K562 (cell line): ENCODE measurements at regions not wholly inside any gene's neighbourhood (a gene's known extent, or its start where the extent isn't known, plus 50 kb on each side); places are given as distances from the start of the nearest gene placed in this dataset.

Experiments
- ATAC-seq: fragments of 200-7000 bp; cut with Tn5 transposase; 3 replicates; pipeline ENCODE4 v1.9.1; 2020; ENCODE audit warnings: moderate library complexity
- BruUV-seq: library from RNA; stranded (reverse); fragments of 400-500 nt; replicated peaks from 2 replicates; lab custom pipeline; 2021; lab: Mats Ljungman, UMichigan
- CTCF ChIA-PET: fragments of 300-600 bp; formaldehyde crosslinking; extraction: SDS; loops from one replicate; lab custom pipeline; 2021; ENCODE audit warnings: low intra/inter-chr PET ratio; lab: Yijun Ruan, JAX
- POLR2A ChIA-PET: fragments of 300-600, 350-650 bp; sonication (Branson Sonifier 250); formaldehyde crosslinking; extraction: SDS; loops from one replicate; lab custom pipeline; 2021; ENCODE audit warnings: antibody characterized with exemption, inconsistent platforms; lab: Yijun Ruan, JAX
- DNase-seq, 4 experiments: peaks; one replicate each; pipeline versions ENCODE4 v3.0.0 to v3.0.0-alpha.2; 2011 to 2018; ENCODE audit warnings: low spot score in 3 of 4, mixed read lengths in 3 of 4; ENCODE audit errors: extremely low read depth in 1 of 4
- FAIRE-seq: peaks from 2 replicates; lab custom pipeline; 2011; peaks lifted over from hg19 to GRCh38; lab: Jason Lieb, UNC
- H2AFZ ChIP-seq: 2 replicates; pipeline ENCODE4 v1.6.0; 2011; ENCODE audit warnings: low read depth, low read length, control low read depth, inconsistent platforms
- H3K27ac ChIP-seq: fragments of 200-600 bp; 3 replicates; pipeline ENCODE4 v1.8.0; 2011; ENCODE audit warnings: low read depth, mild to moderate bottlenecking, control low read depth, inconsistent platforms, low read length, moderate library complexity, mixed read lengths; ENCODE audit errors: extremely low read depth
- H3K27me3 ChIP-seq, 2 experiments: fragments of 300-600 bp in 1 of 2; 2 replicates in 1 of 2; 3 replicates in 1 of 2; pipeline versions ENCODE4 v1.6.0 to v1.8.0; 2011; ENCODE audit warnings: inconsistent platforms in 2 of 2, low read length in 2 of 2, mild to moderate bottlenecking in 1 of 2, mixed read lengths in 1 of 2, moderate library complexity in 1 of 2; ENCODE audit not compliant: control insufficient read depth in 2 of 2, insufficient read depth in 2 of 2
- H3K36me3 ChIP-seq: fragments of 300-600 bp; 3 replicates; pipeline ENCODE4 v1.8.0; 2011; ENCODE audit warnings: mild to moderate bottlenecking, low read length, inconsistent platforms; ENCODE audit not compliant: control insufficient read depth, insufficient read depth
- H3K4me1 ChIP-seq, 2 experiments: fragments of 200-600 bp in 1 of 2; replicated peaks in 1 of 2; 2 replicates in 1 of 2; 3 replicates in 1 of 2; pipeline versions ENCODE4 v1.5.1 to v1.8.0; 2011; ENCODE audit warnings: inconsistent platforms in 2 of 2, low read length in 2 of 2, mild to moderate bottlenecking in 1 of 2, mixed read lengths in 1 of 2, moderate library complexity in 1 of 2; ENCODE audit not compliant: control insufficient read depth in 2 of 2, insufficient read depth in 2 of 2
- H3K4me2 ChIP-seq: 2 replicates; pipeline ENCODE4 v1.6.1; 2011; ENCODE audit warnings: low read length, control low read depth, inconsistent platforms, mixed read lengths; ENCODE audit not compliant: insufficient read depth
- H3K4me3 ChIP-seq: fragments of 200-600 bp; sonication (generic), shearing (Covaris generic); 2 replicates; pipeline ENCODE4 v1.5.1; 2016; ENCODE audit warnings: control low read depth, inconsistent platforms
- H3K79me2 ChIP-seq: fragments of 200-600 bp; 3 replicates; pipeline ENCODE4 v1.8.0; 2011; ENCODE audit warnings: low read length, inconsistent platforms; ENCODE audit not compliant: control insufficient read depth, insufficient read depth
- H3K9ac ChIP-seq, 2 experiments: 2 replicates each; pipeline versions ENCODE4 v1.6.0 to v1.6.1; 2011; ENCODE audit warnings: low read depth in 2 of 2, low read length in 2 of 2, control low read depth in 1 of 2, inconsistent platforms in 1 of 2, mild to moderate bottlenecking in 1 of 2, mixed read lengths in 1 of 2; ENCODE audit not compliant: insufficient read depth in 1 of 2
- H3K9me1 ChIP-seq: one replicate; pipeline ENCODE4 v1.6.0; 2011; ENCODE audit warnings: inconsistent platforms, mild to moderate bottlenecking, low read length, moderate library complexity; ENCODE audit not compliant: control insufficient read depth, insufficient read depth
- H3K9me3 ChIP-seq: replicated peaks from 2 replicates; pipeline ENCODE4 v1.5.1; 2011; ENCODE audit warnings: low read depth, low read length, inconsistent platforms; ENCODE audit not compliant: control insufficient read depth, insufficient read depth
- H4K20me1 ChIP-seq: replicated peaks from 2 replicates; pipeline ENCODE4 v1.6.1; 2011; ENCODE audit warnings: low read length, inconsistent platforms, mixed read lengths; ENCODE audit not compliant: control insufficient read depth, insufficient read depth
- ARID3B ChIP-seq: fragments of 250-450 bp; sonication (Bioruptor Pico); IDR thresholded peaks from 2 replicates; pipeline ENCODE4 v1.4.0; 2020; ENCODE audit warnings: borderline replicate concordance
- EP400 ChIP-seq: fragments of 450-650 bp; IDR thresholded peaks from 2 replicates; pipeline ENCODE4 v1.6.1; 2017; ENCODE audit warnings: antibody characterized with exemption, mild to moderate bottlenecking, moderate library complexity
- FOSL1 ChIP-seq: fragments of 200-800 bp; sonication (Bioruptor generic); conservative IDR thresholded peaks from 2 replicates; pipeline ENCODE4 v1.6.1; 2016; ENCODE audit warnings: missing genetic modification characterization, missing compliant biosample characterization
- GABPB2 ChIP-seq: fragments of 250-450 bp; sonication (Bioruptor Pico); conservative IDR thresholded peaks from 2 replicates; pipeline ENCODE4 v1.5.1; 2021; ENCODE audit warnings: mild to moderate bottlenecking
- HDAC1 ChIP-seq, 2 experiments: fragments of 450-650 bp; IDR thresholded peaks; 2 replicates each; pipeline ENCODE4 v1.6.1; 2016 to 2017; ENCODE audit warnings: inconsistent platforms in 1 of 2, mild to moderate bottlenecking in 1 of 2, moderate library complexity in 1 of 2
- KLF10 ChIP-seq: fragments of 250-450 bp; sonication (Bioruptor Pico); IDR thresholded peaks from 2 replicates; pipeline ENCODE4 v1.6.1; 2021; ENCODE audit warnings: matching md5 sums
- KLF16 ChIP-seq: IDR thresholded peaks from 2 replicates; pipeline ENCODE4 v1.6.1; 2016; ENCODE audit warnings: antibody characterized with exemption
- PPARD ChIP-seq: fragments of 250-450 bp; sonication (Bioruptor Pico); IDR thresholded peaks from 2 replicates; pipeline ENCODE4 v1.8.0; 2022; ENCODE audit warnings: inconsistent platforms, mild to moderate bottlenecking, moderate library complexity
- PYGO2 ChIP-seq: fragments of 450-650 bp; IDR thresholded peaks from 2 replicates; pipeline ENCODE4 v1.6.1; 2016; ENCODE audit warnings: mild to moderate bottlenecking, missing genetic modification characterization, moderate library complexity, missing compliant biosample characterization
- RBM34 ChIP-seq: fragments of 200-400 bp; formaldehyde crosslinking; IDR thresholded peaks from 2 replicates; pipeline ENCODE4 v1.6.1; 2018; ENCODE audit warnings: low read length, borderline replicate concordance; ENCODE audit not compliant: insufficient read depth
- SRSF9 ChIP-seq: fragments of 200-400 bp; formaldehyde crosslinking; IDR thresholded peaks from 2 replicates; pipeline ENCODE4 v1.6.1; 2017; ENCODE audit warnings: low read depth, low read length, borderline replicate concordance
- STAT5B ChIP-seq: fragments of 250-450 bp; sonication (Bioruptor Pico); IDR thresholded peaks from 2 replicates; pipeline ENCODE4 v1.8.0; 2021; ENCODE audit warnings: mild to moderate bottlenecking, inconsistent platforms
- ZC3H11A ChIP-seq: IDR thresholded peaks from 2 replicates; pipeline ENCODE4 v1.6.1; 2012; ENCODE audit warnings: low read depth, low read length, improper control_type of control experiment
- ZNF395 ChIP-seq: fragments of 200-800 bp; sonication (Bioruptor generic); IDR thresholded peaks from 2 replicates; pipeline ENCODE4 v1.6.1; 2017; ENCODE audit warnings: missing genetic modification characterization, missing compliant biosample characterization
- ZNF41 ChIP-seq: fragments of 250-450 bp; sonication (Bioruptor Pico); conservative IDR thresholded peaks from 2 replicates; pipeline ENCODE4 v1.4.0; 2020; ENCODE audit warnings: mild to moderate bottlenecking
- ZNF57 ChIP-seq: fragments of 450-650 bp; formaldehyde crosslinking; IDR thresholded peaks from 2 replicates; pipeline ENCODE4 v1.4.0; 2020; ENCODE audit warnings: mild to moderate bottlenecking, moderate library complexity
- WGBS: fragments of 100-300 bp; shearing (Covaris generic); methylation state at CpG from one replicate; pipeline ENCODE4 v1.1.6; 2016; ENCODE audit warnings: low coverage, mixed read lengths; ENCODE audit not compliant: insufficient coverage; ENCODE audit errors: missing lambda C conversion rate; 5-methylcytosine and 5-hydroxymethylcytosine counted together
- in situ Hi-C: fragments of 300-500 bp; cut with MboI; formaldehyde crosslinking; loops from 4 replicates; pipeline ENCODE4 v1.15.0; 2018; ENCODE audit warnings: inconsistent platforms, mixed read lengths
- intact Hi-C: fragments of 100-400 bp; cut with micrococcal nuclease; formaldehyde crosslinking; loops from 2 replicates; pipeline ENCODE4 v1.14.2; 2022

- Histone ChIP-seq H3K27ac (no peak overlapping the region), H3K4me3 (no peak overlapping the region), H3K4me2 (no peak overlapping the region), H3K4me1 (no peaks in the 10 kb centered on the region), H2AFZ (no peak overlapping the region), H4K20me1 (no peaks in the 10 kb centered on the region), H3K9me1 (no peaks in the 10 kb centered on the region), H3K27me3 (no peaks in the 10 kb centered on the region), H3K36me3 (no peaks in the 10 kb centered on the region), H3K9me3 (no peaks in the 10 kb centered on the region), H3K9ac (no peak overlapping the region), H3K79me2 (no peaks in the 10 kb centered on the region)
- TF ChIP-seq PPARD (CRISPR knock-in tag) (no peak), KLF16 (no peak), ZNF57 (CRISPR knock-in tag) (no peak), PYGO2 (no peak), ZNF395 (CRISPR knock-in tag) (no peak)
- no peak for DNase-seq
- in situ Hi-C loops (no loop called here), intact Hi-C loops (no loop called here)
- no TSS peak for BruUV-seq
- 10% methylated on average over 3 of the region's 3 CpGs for WGBS
- ATAC-seq = no peak
- CTCF ChIA-PET = no interaction called here
- POLR2A ChIA-PET = interaction anchor here (0.7 kb wide), 1 partner anchor 50 kb away, joined by 3 read pairs; no protein-coding TSS in a partner anchor
- FAIRE-seq = no peak
Observed at GRCh38 chr17:13410214-13410613, 191.5 kb downstream of the HS3ST3A1 start.

GRCh38 chr17:13409455-13409854 is 192.3 kb downstream of the HS3ST3A1 start:
- H3K79me2 ChIP-seq = no peaks in the 10 kb centered on the region
- no peaks in the 10 kb centered on the region for H3K27me3 ChIP-seq
- H3K27ac ChIP-seq = no peak overlapping the region
- no peak overlapping the region for H3K9ac ChIP-seq
- no peak overlapping the region for H3K4me3 ChIP-seq
- H3K4me1 ChIP-seq = no peaks in the 10 kb centered on the region
- no peaks in the 10 kb centered on the region for H4K20me1 ChIP-seq
- no peak overlapping the region for H3K4me2 ChIP-seq
- FAIRE-seq = no peak
- H3K9me1 ChIP-seq = no peaks in the 10 kb centered on the region
- in situ Hi-C loops (no loop called here), intact Hi-C loops (no loop called here)
- ChIA-PET CTCF (no interaction called here), POLR2A (interaction anchor here (0.7 kb wide), 1 partner anchor 49 kb away, joined by 3 read pairs; no protein-coding TSS in a partner anchor)
- no TSS peak for BruUV-seq
- ATAC-seq = no peak
- WGBS = 25% methylated on average over 1 of the region's 1 CpG
- no peak for DNase-seq
- H3K9me3 ChIP-seq = no peaks in the 10 kb centered on the region
- no peak overlapping the region for H2AFZ ChIP-seq
- H3K36me3 ChIP-seq = no peaks in the 10 kb centered on the region
- TF ChIP-seq HDAC1 (IDR thresholded peaks at IDR 0.05) (no peak), EP400 (no peak), ZNF41 (CRISPR knock-in tag) (no peak), RBM34 (no peak), STAT5B (no peak), KLF10 (CRISPR knock-in tag) (no peak), SRSF9 (no peak), ARID3B (CRISPR knock-in tag) (no peak), ZC3H11A (no peak), FOSL1 (tag) (no peak), GABPB2 (CRISPR knock-in tag) (no peak)
